Keratinocyte (primary cell): ENCODE measurements at regions not wholly inside any gene's neighbourhood (a gene's known extent, or its start where the extent isn't known, plus 50 kb on each side); places are given as distances from the start of the nearest gene placed in this dataset.

Experiments used
- DNase-seq: peaks from one replicate; pipeline ENCODE4 v3.0.0-alpha.2; 2011; ENCODE audit warnings: low read depth, missing footprints, low spot score
- FAIRE-seq: peaks from 2 replicates; lab custom pipeline; 2011; peaks lifted over from hg19 to GRCh38; lab: Jason Lieb, UNC
- H2AFZ ChIP-seq: 2 replicates; pipeline ENCODE4 v1.6.0; 2012; ENCODE audit warnings: low read length, control low read depth, inconsistent platforms; ENCODE audit not compliant: control insufficient read depth
- H3K27ac ChIP-seq: 2 replicates; pipeline ENCODE4 v1.5.1; 2011; ENCODE audit warnings: low read length; ENCODE audit not compliant: control insufficient read depth, insufficient read depth
- H3K27me3 ChIP-seq: 3 replicates; pipeline ENCODE4 v1.6.0; 2011; ENCODE audit warnings: low read length; ENCODE audit not compliant: control insufficient read depth, insufficient read depth; ENCODE audit errors: extremely low read depth
- H3K36me3 ChIP-seq, 2 experiments: 2 replicates in 1 of 2; 3 replicates in 1 of 2; pipeline ENCODE4 v1.5.1; 2011; ENCODE audit warnings: low read length in 2 of 2, mild to moderate bottlenecking in 1 of 2; ENCODE audit not compliant: control insufficient read depth in 2 of 2, insufficient read depth in 2 of 2; ENCODE audit errors: extremely low read depth in 1 of 2
- H3K4me1 ChIP-seq: 3 replicates; pipeline ENCODE4 v1.5.1; 2011; ENCODE audit warnings: low read length; ENCODE audit not compliant: control insufficient read depth, insufficient read depth; ENCODE audit errors: extremely low read depth
- H3K4me2 ChIP-seq: 3 replicates; pipeline ENCODE4 v1.6.0; 2011; ENCODE audit warnings: low read depth, low read length; ENCODE audit not compliant: control insufficient read depth, insufficient read depth; ENCODE audit errors: extremely low read depth
- H3K4me3 ChIP-seq, 3 experiments: fragments of 200-600 bp in 1 of 3; sonication (generic) in 1 of 3; 2 replicates in 2 of 3; 3 replicates in 1 of 3; pipeline ENCODE4 v1.5.1; 2011 to 2016; ENCODE audit warnings: low read length in 3 of 3, mild to moderate bottlenecking in 3 of 3, control low read depth in 2 of 3, inconsistent platforms in 1 of 3, low read depth in 1 of 3, mixed read lengths in 1 of 3, mixed run types in 1 of 3, moderate library complexity in 1 of 3; ENCODE audit not compliant: control insufficient read depth in 2 of 3, insufficient read depth in 2 of 3; ENCODE audit errors: extremely low read depth in 1 of 3
- H3K79me2 ChIP-seq: 2 replicates; pipeline ENCODE4 v1.6.0; 2012; ENCODE audit warnings: low read length; ENCODE audit not compliant: control insufficient read depth, insufficient read depth
- H3K9ac ChIP-seq: 3 replicates; pipeline ENCODE4 v1.6.0; 2011; ENCODE audit warnings: low read length; ENCODE audit not compliant: control insufficient read depth, insufficient read depth; ENCODE audit errors: extremely low read depth
- H3K9me1 ChIP-seq: 3 replicates; pipeline ENCODE4 v1.6.0; 2011; ENCODE audit warnings: low read length; ENCODE audit not compliant: control insufficient read depth, insufficient read depth; ENCODE audit errors: extremely low read depth
- H3K9me3 ChIP-seq: 2 replicates; pipeline ENCODE4 v1.5.1; 2012; ENCODE audit warnings: low read depth, low read length; ENCODE audit not compliant: control insufficient read depth
- H4K20me1 ChIP-seq: 3 replicates; pipeline ENCODE4 v1.6.0; 2011; ENCODE audit warnings: low read length; ENCODE audit not compliant: control insufficient read depth, insufficient read depth; ENCODE audit errors: extremely low read depth
- CTCF ChIP-seq, 3 experiments: IDR thresholded peaks in 1 of 3; conservative IDR thresholded peaks in 1 of 3; optimal IDR thresholded peaks in 1 of 3; 2 replicates in 2 of 3; 3 replicates in 1 of 3; pipeline versions ENCODE3 to v1.5.1; 2011; ENCODE audit warnings: low read length in 3 of 3, mild to moderate bottlenecking in 3 of 3, moderate library complexity in 2 of 3, control low read depth in 1 of 3, inconsistent platforms in 1 of 3; ENCODE audit not compliant: insufficient read depth in 2 of 3; ENCODE audit errors: extremely low read depth in 1 of 3
- EZH2 ChIP-seq: IDR thresholded peaks from one replicate; pipeline ENCODE4 v1.6.1; 2012; ENCODE audit warnings: inconsistent platforms, mild to moderate bottlenecking, low read length, moderate library complexity
- dilution Hi-C: fragments of 300-500 bp; cut with MboI; formaldehyde crosslinking; loops from one replicate; pipeline ENCODE4 v1.7.0; 2020; ENCODE audit warnings: low sequenced_read_pairs; ENCODE audit not compliant: extremely low pct_ligation_motif_present

DNA sequence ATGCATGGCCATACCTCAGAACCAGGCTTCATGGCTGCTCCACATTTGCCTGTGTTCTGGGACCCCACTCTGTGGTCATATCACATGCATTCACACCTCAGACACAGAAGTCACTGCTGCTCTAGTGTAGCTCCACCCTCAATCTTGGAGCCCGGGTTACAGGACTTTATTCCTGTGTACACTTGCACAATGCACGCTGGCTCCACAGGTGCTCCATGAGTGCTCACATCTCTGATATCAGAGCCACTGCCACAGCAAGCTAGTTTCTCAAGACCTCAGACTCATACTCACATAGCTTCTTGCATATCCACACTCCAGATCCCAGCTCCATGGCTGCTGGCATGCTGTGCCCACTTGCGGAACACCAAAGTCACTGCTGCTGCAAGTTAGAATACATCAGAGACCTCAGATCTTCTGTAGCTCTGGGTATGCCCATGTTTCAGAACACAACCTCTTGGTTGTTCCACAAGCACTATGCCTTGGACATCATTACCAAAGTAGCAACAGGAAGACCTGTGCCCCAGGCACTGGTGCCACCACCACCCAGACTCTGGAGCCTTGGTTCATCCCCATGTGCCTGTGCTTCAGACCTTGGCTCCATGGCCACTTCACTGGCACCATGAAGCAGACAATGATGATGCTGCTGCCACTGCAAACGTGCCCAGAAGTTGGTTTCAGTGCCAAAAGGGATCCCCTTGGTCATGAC, 269.5 kb upstream of the PCDH20 start:
- no peak overlapping the region for H3K4me3 ChIP-seq
- no peak overlapping the region for H3K27ac ChIP-seq
- H4K20me1 ChIP-seq: no peaks in the 10 kb centered on the region
- dilution Hi-C loops: no loop called here
- H3K9ac ChIP-seq: no peak overlapping the region
- H3K9me3 ChIP-seq: no peaks in the 10 kb centered on the region
- TF ChIP-seq CTCF (optimal IDR thresholded peaks at IDR 0.05 in 1 of 3, IDR thresholded peaks at IDR 0.05 in 1 of 3, conservative IDR thresholded peaks at IDR 0.05 in 1 of 3; ENCODE audit: extremely low read depth in 1 of 3, insufficient read depth in 2 of 3, low read length in 3 of 3) (no peak), EZH2 (no peak)
- H3K4me2 ChIP-seq: no peak overlapping the region
- no peak for FAIRE-seq
- no peaks in the 10 kb centered on the region for H3K36me3 ChIP-seq
- DNase-seq: no peak
- no peaks in the 10 kb centered on the region for H3K27me3 ChIP-seq
- H3K4me1 ChIP-seq: no peaks in the 10 kb centered on the region
- H3K9me1 ChIP-seq: no peaks in the 10 kb centered on the region
- no peaks in the 10 kb centered on the region for H3K79me2 ChIP-seq
- H2AFZ ChIP-seq: no peak overlapping the region

DNA sequence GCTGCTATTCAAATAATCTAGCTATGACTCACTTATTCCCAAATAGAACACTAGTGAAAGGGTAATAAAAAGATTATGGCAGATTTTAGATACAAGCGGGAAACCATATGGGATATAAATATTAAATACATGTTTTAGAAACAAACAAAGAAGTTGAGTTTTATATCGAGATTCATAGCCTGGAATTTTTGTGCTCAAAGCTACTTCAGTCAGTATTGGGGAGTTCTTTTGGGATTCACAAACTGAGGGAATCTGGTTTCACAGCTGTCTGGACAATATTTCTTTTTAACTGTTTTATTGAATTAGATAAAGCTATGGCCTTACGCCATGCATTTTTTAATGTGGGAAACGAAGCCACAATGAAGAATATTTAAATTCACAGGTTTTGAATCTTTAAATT, 257.1 kb upstream of the PCDH20 start:
- no peak for FAIRE-seq
- no peak overlapping the region for H3K9ac ChIP-seq
- H3K9me1 ChIP-seq: no peaks in the 10 kb centered on the region
- H3K79me2 ChIP-seq: no peaks in the 10 kb centered on the region
- no peak overlapping the region for H3K27ac ChIP-seq
- no peak overlapping the region for H3K4me3 ChIP-seq
- H3K27me3 ChIP-seq: no peaks in the 10 kb centered on the region
- H2AFZ ChIP-seq: no peak overlapping the region
- no peak for TF ChIP-seq EZH2
- no peak for TF ChIP-seq CTCF (optimal IDR thresholded peaks at IDR 0.05 in 1 of 3, IDR thresholded peaks at IDR 0.05 in 1 of 3, conservative IDR thresholded peaks at IDR 0.05 in 1 of 3; ENCODE audit: extremely low read depth in 1 of 3, insufficient read depth in 2 of 3, low read length in 3 of 3)
- dilution Hi-C loops: no loop called here
- H3K4me2 ChIP-seq: no peak overlapping the region
- no peaks in the 10 kb centered on the region for H4K20me1 ChIP-seq
- no peaks in the 10 kb centered on the region for H3K4me1 ChIP-seq
- no peaks in the 10 kb centered on the region for H3K36me3 ChIP-seq
- DNase-seq: no peak
- H3K9me3 ChIP-seq: no peaks in the 10 kb centered on the region
